ENCODE measurements at regions not wholly inside any gene's neighbourhood (a gene's known extent, or its start where the extent isn't known, plus 50 kb on each side); places are given as distances from the start of the nearest gene placed in this dataset.
"Not testable (repeated sequence)": the region's sequence is repeated elsewhere in the genome, so short reads cannot be mapped to it uniquely, and the experiment has no call there.

DNA sequence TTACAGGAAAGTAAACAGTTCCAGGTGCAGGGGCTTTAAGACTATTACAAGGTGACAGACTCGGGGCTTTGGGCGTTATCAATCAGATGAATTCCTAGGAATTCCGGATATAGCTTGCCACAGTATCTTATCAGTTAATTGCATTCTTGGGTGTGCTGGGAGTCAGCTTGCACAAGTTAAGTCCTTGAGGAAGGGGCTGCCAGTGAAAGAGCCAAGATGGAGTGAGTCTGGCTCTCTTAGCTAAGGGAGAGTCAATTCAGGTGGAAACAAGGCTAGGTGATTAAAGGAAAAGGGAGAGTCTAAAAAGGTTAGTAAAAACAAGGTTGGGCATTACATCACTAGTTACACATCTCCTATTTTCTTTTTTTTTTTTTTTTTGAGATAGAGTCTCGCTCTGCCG lies 199.8 kb upstream of the PRSS16 start:
- not testable (repeated sequence) for TF ChIP-seq POLR2A (IDR thresholded peaks at IDR 0.05)
- TF ChIP-seq, protein P1, sequence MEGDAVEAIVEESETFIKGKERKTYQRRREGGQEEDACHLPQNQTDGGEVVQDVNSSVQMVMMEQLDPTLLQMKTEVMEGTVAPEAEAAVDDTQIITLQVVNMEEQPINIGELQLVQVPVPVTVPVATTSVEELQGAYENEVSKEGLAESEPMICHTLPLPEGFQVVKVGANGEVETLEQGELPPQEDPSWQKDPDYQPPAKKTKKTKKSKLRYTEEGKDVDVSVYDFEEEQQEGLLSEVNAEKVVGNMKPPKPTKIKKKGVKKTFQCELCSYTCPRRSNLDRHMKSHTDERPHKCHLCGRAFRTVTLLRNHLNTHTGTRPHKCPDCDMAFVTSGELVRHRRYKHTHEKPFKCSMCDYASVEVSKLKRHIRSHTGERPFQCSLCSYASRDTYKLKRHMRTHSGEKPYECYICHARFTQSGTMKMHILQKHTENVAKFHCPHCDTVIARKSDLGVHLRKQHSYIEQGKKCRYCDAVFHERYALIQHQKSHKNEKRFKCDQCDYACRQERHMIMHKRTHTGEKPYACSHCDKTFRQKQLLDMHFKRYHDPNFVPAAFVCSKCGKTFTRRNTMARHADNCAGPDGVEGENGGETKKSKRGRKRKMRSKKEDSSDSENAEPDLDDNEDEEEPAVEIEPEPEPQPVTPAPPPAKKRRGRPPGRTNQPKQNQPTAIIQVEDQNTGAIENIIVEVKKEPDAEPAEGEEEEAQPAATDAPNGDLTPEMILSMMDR (IDR thresholded peaks at IDR 0.05): not testable (repeated sequence)

Data from esophagus squamous epithelium (tissue), 4 donors.